SK-N-DZ (cell line): ENCODE measurements at regions not wholly inside any gene's neighbourhood (a gene's known extent, or its start where the extent isn't known, plus 50 kb on each side); places are given as distances from the start of the nearest gene placed in this dataset.

Source experiments
- DNase-seq: peaks from one replicate; pipeline ENCODE4 v3.0.0-alpha.2; 2015; ENCODE audit warnings: low spot score

DNA sequence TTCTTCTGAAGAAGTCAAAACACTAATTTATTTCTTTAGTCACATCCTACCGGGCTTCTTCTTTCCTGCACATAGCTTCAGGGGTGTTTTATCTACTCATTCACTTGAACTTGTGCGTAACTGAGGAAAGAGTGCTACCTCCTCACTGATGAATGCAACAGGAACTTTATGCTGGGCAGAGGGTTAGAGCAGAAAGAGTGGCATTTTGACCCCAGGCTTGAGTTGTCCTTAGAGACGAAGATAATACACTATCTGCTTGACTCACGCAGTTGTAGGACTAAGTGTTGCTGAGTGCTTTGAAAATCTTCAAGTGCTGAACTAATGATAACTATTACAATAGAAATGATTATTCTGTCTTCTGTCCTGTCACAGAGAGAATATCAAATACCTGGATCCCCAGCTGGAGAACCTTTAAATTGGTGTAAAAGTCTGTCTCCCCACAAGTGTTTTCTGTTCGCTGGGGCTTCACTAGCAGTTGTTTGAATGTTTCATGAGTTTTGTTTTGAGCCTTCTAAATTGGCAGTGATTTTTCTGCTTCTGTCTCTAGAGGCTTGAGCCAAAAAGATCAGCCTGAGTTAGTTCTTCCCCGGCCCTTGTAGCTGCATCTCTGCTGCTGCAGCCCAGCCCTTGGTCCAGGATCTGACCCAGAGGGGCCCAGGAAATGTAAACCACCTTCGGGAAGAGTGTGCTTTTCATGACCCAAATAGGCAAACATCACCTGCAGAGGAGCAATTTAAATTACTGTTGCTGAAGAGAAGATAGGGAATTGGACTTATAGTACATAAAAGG, 86.3 kb upstream of the LGALSL start:
- no peak for DNase-seq

DNA sequence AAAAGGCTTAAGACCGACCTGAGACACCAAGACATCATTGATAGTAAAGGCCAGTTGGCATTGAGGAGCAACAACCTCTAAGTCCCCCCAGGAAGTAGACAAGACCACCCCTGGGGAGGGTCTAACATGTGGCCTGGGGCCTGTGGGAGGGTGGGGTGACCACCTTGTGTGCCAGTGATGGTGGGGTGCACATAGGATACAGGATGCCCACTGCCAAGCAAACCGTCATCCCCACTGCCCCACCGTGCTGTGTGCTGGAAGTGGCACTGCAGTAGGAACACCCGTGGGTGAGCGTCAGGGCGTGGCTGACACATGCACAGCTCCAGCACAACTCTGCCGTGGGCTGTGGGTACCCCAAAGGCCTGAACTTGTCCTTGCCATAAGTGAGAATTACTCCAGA, 84.3 kb upstream of the LGALSL start:
- DNase-seq = no peak

- no peak for DNase-seq
Observed at GRCh38 chr2:64371727-64372126, 82.2 kb upstream of the LGALSL start.

DNA sequence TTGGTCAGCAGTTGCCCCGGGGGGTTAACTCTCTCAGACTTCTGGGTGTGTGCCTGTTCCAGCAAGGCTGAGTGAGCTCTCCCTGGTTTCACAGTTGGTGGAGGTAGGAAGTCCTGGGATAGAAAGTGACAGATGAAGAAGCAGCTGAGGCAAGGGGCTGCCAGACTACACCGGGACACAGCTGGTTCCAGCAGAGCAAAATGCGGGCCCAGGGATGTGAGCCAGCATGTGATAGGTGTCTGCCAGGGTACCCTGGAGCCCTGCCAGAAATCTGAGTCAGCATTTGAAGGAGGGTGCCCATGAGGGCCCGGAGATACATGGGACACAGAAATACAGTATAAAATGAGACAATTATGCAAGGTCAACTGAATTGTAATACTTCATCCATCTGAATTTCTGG, 79.3 kb upstream of the LGALSL start:
- DNase-seq = no peak

DNA sequence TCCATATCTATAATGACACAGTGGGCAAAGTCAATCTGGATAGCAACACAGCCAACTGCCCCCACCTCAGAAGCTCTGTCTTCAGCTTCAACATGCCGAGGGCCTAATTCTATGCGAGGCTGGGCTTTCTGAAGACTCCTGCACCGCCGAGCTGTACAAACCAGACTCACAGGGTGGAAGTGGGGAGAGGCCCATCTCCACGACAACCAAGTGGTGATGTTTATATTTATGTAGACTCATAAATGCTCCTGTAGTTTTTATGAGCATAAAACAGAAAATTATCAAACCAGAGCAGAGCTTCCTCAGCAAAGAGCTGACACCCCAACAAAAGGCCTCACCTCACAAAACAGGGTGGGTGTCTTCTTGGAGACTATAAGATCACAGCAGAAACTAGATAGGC, 77.0 kb upstream of the LGALSL start:
- no peak for DNase-seq

GRCh38 chr2:64379186-64379585, 74.8 kb upstream of the LGALSL start:
- DNase-seq = no peak

DNA sequence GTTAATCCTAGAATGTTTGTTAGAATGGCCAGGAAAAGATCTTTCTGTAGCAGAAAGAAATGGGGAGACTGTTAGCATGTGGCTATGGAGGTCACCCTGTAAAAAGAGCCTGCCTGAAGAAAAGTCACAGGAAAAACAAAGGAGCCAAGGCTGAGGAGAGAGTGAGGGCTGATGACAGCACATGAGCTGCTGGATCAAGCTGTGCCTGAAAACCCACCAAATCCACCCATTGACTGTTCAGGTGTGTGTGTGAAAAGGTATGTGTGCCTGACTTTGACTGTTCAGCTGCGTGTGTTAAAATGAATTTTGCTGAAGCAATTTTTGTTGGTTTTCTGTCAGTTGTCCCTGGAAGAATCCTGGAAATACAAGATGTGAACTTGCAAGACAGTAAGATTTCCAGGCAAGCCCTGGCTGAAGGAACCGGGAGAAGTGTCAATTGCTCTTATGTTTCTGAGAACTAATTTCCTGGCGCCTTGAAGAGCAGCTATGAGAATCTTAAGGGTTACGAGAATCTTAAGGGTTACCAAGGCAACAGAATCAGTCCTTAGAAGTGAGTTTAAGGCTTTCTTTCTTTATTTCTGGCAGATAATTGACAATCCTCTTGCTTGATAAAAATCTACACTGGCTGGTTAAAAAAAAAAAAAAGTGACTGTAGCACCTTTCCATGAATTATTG, 73.0 kb upstream of the LGALSL start:
- no peak for DNase-seq

DNA sequence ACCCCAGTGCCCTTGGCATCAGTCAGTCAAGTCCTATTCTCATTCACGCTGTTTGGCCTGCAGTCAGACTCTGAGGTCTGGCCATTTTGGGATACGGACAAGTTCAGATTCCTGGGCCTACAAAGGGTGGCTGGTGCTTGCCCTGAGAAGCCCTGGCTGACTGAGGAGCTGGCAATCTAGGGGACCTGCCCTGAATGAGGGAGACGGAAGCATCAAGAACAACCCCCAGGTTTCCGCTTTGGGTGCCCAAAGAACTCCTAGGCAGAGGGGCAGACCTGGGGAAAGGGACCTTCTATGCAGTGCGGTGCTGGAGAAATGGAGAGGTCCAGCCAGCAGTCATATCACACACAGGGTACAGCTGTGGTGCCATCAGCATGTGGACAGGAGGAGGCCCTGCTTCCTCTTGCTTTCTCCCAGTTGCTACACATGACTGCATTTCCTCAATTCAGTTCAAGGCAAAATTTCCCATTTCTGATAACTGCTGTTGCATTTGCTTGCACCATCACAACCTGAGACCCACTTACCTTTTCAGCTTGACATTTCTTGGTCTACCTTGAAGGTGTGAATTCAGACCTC, 70.9 kb upstream of the LGALSL start:
- no peak for DNase-seq

- no peak for DNase-seq
Observed at GRCh38 chr2:64383881-64384280, 70.1 kb upstream of the LGALSL start.

DNA sequence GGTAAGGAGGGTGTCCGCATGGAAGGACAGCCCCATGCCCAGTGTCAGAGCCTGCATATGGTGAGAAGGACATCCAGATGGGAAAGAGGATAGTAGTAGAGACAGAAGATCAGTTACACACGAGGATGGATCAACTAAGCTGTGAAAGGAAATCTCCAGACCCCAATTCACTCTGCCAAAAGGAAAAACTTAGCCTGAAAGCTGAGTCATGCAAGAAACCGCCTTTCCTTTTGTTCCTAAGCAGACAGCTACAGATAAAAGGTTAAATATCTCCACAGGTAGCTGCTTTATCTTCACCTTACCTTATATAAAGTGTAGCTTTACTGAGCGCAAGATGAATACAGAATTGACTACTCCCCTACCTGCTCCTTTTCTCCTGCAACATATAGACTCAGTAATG, 67.3 kb upstream of the LGALSL start:
- DNase-seq = no peak

DNA sequence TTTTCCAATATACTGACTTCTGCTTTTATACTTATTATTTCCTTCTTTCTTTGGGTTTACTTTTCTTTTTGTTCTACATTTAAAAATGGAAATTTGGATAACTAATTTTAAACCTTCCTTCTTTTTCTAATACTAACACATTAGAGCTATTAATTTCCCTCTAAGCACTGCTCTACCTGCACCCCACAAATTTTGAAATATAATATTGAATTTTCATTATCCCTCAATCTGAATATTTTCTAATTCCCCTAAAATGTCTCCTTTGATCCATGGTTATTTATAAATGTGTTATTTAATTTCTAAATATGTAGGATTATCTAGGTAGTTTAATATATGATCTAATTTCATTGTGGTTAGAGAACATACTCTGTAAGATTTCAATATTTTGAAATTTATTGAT, 63.4 kb upstream of the LGALSL start:
- DNase-seq = no peak

- DNase-seq = no peak
Observed at GRCh38 chr2:64391424-64391823, 62.5 kb upstream of the LGALSL start.

DNA sequence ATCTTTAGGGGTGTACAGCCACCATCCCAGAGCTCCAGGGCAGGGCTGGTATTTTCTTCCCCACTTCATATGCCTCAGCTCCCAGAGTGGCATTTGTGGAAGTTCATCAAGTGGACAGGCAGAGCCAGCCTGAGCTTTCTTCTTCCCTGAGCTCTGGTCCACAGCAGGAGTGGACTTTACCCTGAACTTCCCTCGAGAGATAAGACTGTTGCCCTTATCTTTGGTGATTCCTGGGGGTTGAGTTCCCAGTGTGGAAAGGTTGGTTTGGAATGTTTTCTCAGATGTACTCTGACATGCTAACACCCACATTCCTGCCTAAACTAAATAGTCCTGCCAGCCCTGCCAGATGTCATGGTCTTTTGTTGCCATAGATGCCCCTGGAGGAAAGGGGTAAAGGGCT, 62.0 kb upstream of the LGALSL start:
- DNase-seq = no peak

DNA sequence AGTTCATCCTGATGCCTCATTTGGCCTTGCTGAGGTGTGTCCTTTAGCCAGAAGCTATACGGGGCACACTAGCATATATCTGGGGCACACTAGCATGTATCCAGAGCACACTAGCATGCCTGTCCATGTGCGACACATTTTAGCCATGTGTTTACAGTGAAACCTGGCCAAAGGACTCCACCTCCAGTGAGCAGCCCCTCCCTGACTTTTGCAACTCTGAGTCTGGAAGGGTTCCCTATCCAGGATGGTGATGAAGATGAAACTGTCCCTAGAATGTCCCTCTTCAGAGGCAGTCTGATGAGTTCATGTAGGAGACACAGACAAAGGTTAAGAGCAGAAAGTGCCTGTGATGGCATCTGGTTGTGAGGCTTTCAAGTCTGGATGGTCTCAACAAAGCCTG, 61.4 kb upstream of the LGALSL start:
- no peak for DNase-seq

DNA sequence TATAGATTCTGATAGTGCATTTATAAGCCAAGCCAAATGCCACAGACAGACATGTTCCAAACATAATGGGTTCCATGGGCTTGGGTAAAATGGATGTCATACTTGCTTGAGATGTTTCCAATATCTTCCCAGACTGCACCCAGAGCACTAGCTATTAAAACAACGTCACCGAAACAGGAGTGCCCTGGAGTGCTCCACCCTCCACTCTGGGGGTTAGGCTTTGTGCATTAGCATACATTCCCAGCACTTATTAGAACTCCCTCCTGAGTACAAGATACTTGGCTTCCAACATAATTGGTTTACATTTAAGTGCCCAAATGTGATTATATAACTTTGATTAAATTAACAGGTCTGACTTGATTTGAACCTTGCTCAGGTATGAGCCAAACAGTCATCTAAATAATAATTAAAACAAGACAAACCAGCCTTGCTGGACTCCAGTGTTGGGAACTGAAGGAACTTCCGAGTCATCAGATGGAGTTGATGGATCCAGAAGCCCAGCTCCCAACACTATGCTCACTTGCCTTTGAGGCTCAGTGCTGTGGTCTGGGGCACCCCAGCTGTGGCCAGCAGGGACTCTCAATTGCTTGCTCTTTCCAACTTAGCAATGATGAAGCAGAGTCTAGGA, 60.5 kb upstream of the LGALSL start:
- peak; percentile 14 for DNase-seq

DNA sequence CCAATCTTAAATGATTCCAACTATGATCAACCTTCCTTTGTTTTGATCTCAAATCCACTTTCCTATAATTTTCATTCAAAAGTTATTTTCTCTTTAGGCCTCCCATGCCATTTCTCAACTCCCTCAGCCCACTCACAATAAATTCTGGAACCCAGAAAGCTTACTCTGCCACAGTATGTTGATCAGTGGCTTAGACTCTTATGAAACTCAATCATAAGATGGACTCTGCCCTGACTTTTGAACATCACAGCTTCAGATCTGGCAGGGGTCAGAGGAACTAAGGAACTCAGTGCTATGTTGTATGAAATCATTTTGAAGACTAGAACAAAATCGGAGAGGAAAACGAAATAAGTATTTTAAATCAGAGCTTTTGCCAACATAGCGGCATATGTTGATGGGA, 59.8 kb upstream of the LGALSL start:
- no peak for DNase-seq

DNA sequence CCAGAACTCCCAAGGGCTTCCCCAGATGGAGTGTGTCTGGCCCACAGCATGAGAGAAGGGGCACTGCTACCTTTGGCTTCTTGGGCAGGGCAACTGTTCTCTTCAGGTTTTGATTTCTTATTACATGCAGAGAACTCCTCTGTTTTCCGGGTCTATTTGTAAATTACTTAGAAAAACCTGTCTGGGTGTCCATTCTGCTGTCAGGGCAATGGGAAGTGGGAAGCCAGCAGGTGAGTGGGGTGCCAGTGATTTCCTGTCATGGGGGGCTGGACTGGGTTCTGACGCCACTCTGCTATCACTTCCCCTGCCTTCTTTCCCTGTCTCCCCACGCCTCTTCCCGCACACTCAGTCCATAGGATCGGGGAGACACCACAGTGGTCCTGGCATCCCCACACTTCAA, 58.0 kb upstream of the LGALSL start:
- no peak for DNase-seq

DNA sequence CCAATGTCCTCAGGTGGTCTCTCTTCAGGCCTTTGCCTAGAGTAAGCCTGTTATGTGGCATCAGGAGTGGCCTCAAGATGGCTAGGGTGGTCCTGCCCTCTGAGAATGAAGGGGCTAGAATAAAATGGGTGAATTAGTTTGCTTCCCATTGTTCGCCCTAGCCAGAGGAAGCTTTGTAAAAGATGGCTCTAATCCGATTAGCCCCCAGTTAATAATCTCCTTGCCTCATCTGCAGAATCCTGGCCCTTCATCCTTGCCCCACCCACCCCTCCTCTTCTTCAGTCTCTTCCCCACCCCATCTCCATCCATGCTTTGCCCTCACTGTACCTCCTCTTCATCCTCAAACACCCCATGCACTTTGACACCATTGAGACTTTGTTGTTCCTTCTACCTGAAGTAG, 57.4 kb upstream of the LGALSL start:
- no peak for DNase-seq

GRCh38 chr2:64398516-64399129, 55.3 kb upstream of the LGALSL start:
- no peak for DNase-seq

DNA sequence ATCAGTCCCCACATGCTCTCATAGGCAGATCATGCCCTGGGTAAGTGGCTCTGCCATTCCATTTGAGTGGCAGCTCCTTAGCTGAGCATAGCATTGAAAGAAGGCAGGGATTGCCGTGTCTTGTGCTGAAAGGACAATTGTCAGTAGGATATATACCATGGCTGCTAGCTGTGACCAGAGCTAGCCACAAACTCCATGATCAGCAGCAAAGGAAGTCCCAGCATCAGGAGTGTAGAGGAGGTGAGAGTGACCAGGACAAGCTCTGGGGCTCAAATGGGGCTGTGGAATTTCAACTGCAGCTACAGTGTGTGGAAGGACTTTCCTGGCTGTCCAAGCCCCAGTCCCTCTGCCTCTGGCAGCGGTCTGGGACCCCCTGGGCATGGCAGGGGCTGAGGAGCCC, 54.4 kb upstream of the LGALSL start:
- DNase-seq = no peak

DNA sequence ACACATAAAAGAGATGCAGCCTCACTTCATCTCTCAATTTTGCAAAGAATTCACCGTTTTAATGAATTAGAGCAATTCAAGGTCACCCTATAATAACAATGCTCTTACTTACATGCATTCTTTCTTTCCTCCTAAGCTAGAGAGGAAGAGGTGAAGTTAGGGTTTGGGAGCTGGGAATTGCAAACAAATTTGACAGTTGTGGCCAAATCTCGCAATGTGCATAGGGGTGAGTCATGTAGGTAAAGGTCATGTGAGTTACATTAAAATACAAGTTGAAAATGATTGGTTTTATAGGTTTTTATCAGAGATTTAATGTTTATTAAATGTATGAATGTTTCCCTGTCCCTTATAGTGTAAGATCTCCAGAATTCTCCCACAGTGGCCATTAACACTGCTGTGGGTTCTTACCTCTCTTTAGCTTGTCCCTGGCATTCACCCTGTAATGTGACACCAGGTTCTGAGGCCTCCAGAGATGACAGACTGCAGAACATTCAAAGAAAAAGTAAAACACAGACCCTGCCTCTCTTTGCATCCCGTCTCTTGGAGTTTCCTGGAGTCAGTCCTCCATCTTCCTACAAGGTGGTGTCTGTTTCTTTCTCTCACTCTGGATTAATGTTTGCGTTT, 53.7 kb upstream of the LGALSL start:
- no peak for DNase-seq
